Liver (tissue), 8 donors: ENCODE measurements at regions not wholly inside any gene's neighbourhood (a gene's known extent, or its start where the extent isn't known, plus 50 kb on each side); places are given as distances from the start of the nearest gene placed in this dataset.
"Not testable (repeated sequence)": the region's sequence is repeated elsewhere in the genome, so short reads cannot be mapped to it uniquely, and the experiment has no call there.

Experiments used
- DNase-seq: peaks from one replicate; pipeline ENCODE4 v3.0.0-alpha.2; 2017; ENCODE audit warnings: low spot score
- H3K27ac ChIP-seq, 2 donors: one replicate each; pipeline ENCODE4 v1.7.0; 2013; ENCODE audit warnings: inconsistent platforms in 2 of 2, low read length in 2 of 2, control low read depth in 1 of 2, low read depth in 1 of 2, mild to moderate bottlenecking in 1 of 2
- H3K27me3 ChIP-seq, 4 donors: one replicate each; pipeline versions ENCODE4 v1.6.1 to v1.7.0; 2013; ENCODE audit warnings: low read length in 3 of 4, inconsistent platforms in 1 of 4, mild to moderate bottlenecking in 1 of 4, moderate library complexity in 1 of 4; ENCODE audit not compliant: control insufficient read depth in 4 of 4, insufficient read depth in 4 of 4
- H3K36me3 ChIP-seq, 4 donors: one replicate each; pipeline versions ENCODE4 v1.6.1 to v1.7.0; 2013; ENCODE audit warnings: low read length in 3 of 4, mild to moderate bottlenecking in 3 of 4, low read depth in 1 of 4, moderate library complexity in 1 of 4; ENCODE audit not compliant: control insufficient read depth in 4 of 4, insufficient read depth in 3 of 4
- H3K4me1 ChIP-seq, 4 donors: one replicate each; pipeline versions ENCODE4 v1.6.1 to v1.7.0; 2013; ENCODE audit warnings: low read length in 3 of 4, mild to moderate bottlenecking in 3 of 4, moderate library complexity in 1 of 4; ENCODE audit not compliant: control insufficient read depth in 4 of 4, insufficient read depth in 4 of 4
- H3K4me3 ChIP-seq, 3 donors: one replicate each; pipeline versions ENCODE4 v1.6.1 to v1.7.0; 2013; ENCODE audit warnings: low read length in 3 of 3, control low read depth in 1 of 3, low read depth in 1 of 3, mild to moderate bottlenecking in 1 of 3
- H3K9ac ChIP-seq, 2 donors: one replicate each; pipeline ENCODE4 v1.7.0; 2013; ENCODE audit warnings: low read length in 2 of 2, mild to moderate bottlenecking in 2 of 2, moderate library complexity in 2 of 2, control low read depth in 1 of 2, low read depth in 1 of 2
- H3K9me3 ChIP-seq, 4 donors: one replicate each; pipeline versions ENCODE4 v1.6.1 to v1.7.0; 2013; ENCODE audit warnings: low read length in 3 of 4; ENCODE audit not compliant: control insufficient read depth in 4 of 4
- EGR1 ChIP-seq, 2 donors: IDR thresholded peaks; 2 replicates each; pipeline ENCODE4 v1.6.1; 2016 to 2018; ENCODE audit warnings: antibody characterized with exemption in 2 of 2, low read depth in 2 of 2
- FOXA1 ChIP-seq: IDR thresholded peaks from 2 replicates; pipeline ENCODE4 v1.6.1; 2016; ENCODE audit warnings: antibody characterized with exemption
- FOXA2 ChIP-seq: IDR thresholded peaks from 2 replicates; pipeline ENCODE4 v1.6.1; 2016; ENCODE audit warnings: antibody characterized with exemption
- GABPA ChIP-seq, 2 donors: IDR thresholded peaks in 1 of 2; conservative IDR thresholded peaks in 1 of 2; 2 replicates each; pipeline ENCODE4 v1.6.1; 2016; ENCODE audit warnings: antibody characterized with exemption in 2 of 2, mild to moderate bottlenecking in 1 of 2, moderate library complexity in 1 of 2
- HNF4A ChIP-seq, 2 donors: conservative IDR thresholded peaks; 2 replicates each; pipeline ENCODE4 v1.6.1; 2016; ENCODE audit warnings: antibody characterized with exemption in 2 of 2, mild to moderate bottlenecking in 2 of 2
- HNF4G ChIP-seq: IDR thresholded peaks from 2 replicates; pipeline ENCODE4 v1.6.1; 2016; ENCODE audit warnings: antibody characterized with exemption
- JUND ChIP-seq, 2 donors: IDR thresholded peaks; 2 replicates each; pipeline ENCODE4 v1.6.1; 2016; ENCODE audit warnings: antibody characterized with exemption in 2 of 2
- SP1 ChIP-seq: IDR thresholded peaks from 2 replicates; pipeline ENCODE4 v1.6.1; 2018; ENCODE audit warnings: antibody characterized with exemption, mild to moderate bottlenecking
- TAF1 ChIP-seq: conservative IDR thresholded peaks from 2 replicates; pipeline ENCODE4 v1.6.1; 2016; ENCODE audit warnings: antibody characterized with exemption, mild to moderate bottlenecking
- YY1 ChIP-seq: IDR thresholded peaks from 2 replicates; pipeline ENCODE4 v1.6.1; 2016; ENCODE audit warnings: antibody characterized with exemption, mild to moderate bottlenecking
- WGBS: extraction: QIAGEN DNeasy Blood & Tissue Kit; methylation state at CpG from one replicate; pipeline ENCODE4 v1.1.7; 2013; 5-methylcytosine and 5-hydroxymethylcytosine counted together
- TF ChIP-seq, protein P1 (sequence below): IDR thresholded peaks from 2 replicates; pipeline ENCODE4 v1.6.1; 2016; ENCODE audit warnings: antibody characterized with exemption, mild to moderate bottlenecking
- TF ChIP-seq, protein P2 (sequence below): IDR thresholded peaks from 2 replicates; pipeline ENCODE4 v1.6.1; 2016; ENCODE audit warnings: antibody characterized with exemption
- TF ChIP-seq, protein P3 (sequence below): fragments of 150-350 bp; IDR thresholded peaks from 2 replicates; pipeline ENCODE4 v1.5.1; 2017; ENCODE audit warnings: improper control_type of control experiment, low read depth, low read length; ENCODE audit not compliant: missing input control
- donor health status: healthy.
- donor health status: healthy.
- donor health status: healthy.
- donor health status: healthy.
- donor health status: healthy.

DNA sequence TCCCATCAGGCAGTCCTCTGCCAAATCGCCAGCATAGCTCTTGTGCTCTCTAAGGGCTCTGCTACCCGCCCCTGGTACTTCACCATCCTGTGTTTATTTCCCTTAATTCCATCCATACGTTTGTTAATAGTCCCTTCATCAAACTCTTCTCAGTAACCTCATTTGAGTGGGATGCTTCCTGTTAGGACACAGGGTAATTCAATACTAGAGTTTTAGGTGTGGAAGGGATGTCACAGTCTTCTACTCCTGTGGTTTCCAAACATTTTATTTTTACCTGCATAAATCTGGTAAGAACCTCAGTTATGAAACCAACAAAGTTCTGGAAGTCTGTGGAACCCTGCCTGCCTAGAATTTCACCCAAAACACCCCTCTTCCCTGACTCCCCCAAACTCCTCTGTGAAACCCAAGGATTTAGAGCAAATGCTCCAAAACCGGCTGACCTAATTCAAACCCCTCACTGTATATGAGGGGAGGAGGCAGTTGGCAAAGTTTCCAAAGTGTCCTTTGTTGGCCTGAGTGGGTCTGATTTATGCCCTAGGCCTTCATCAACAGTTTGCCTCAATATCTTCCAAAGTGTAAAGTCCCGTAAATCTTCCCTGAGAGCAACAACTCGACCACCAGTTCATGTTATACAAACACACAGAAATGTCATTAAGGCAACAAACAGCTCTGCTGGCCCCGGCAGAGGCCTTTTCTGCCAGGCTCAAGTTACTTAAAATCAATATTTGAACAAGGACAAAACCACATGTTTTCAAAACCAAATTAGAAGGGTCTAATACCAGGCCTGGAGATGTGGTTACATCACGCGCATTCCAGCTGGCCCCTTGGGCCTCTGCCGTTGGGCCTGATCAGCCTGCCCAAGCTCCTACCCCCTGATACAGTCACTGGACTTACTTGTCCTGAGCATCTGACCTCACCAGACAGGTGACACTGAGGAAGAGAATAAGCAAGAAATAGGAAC, 82.4 kb upstream of the FGGY start (continued):
- TF ChIP-seq, protein P1, sequence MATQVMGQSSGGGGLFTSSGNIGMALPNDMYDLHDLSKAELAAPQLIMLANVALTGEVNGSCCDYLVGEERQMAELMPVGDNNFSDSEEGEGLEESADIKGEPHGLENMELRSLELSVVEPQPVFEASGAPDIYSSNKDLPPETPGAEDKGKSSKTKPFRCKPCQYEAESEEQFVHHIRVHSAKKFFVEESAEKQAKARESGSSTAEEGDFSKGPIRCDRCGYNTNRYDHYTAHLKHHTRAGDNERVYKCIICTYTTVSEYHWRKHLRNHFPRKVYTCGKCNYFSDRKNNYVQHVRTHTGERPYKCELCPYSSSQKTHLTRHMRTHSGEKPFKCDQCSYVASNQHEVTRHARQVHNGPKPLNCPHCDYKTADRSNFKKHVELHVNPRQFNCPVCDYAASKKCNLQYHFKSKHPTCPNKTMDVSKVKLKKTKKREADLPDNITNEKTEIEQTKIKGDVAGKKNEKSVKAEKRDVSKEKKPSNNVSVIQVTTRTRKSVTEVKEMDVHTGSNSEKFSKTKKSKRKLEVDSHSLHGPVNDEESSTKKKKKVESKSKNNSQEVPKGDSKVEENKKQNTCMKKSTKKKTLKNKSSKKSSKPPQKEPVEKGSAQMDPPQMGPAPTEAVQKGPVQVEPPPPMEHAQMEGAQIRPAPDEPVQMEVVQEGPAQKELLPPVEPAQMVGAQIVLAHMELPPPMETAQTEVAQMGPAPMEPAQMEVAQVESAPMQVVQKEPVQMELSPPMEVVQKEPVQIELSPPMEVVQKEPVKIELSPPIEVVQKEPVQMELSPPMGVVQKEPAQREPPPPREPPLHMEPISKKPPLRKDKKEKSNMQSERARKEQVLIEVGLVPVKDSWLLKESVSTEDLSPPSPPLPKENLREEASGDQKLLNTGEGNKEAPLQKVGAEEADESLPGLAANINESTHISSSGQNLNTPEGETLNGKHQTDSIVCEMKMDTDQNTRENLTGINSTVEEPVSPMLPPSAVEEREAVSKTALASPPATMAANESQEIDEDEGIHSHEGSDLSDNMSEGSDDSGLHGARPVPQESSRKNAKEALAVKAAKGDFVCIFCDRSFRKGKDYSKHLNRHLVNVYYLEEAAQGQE = no peak

DNA sequence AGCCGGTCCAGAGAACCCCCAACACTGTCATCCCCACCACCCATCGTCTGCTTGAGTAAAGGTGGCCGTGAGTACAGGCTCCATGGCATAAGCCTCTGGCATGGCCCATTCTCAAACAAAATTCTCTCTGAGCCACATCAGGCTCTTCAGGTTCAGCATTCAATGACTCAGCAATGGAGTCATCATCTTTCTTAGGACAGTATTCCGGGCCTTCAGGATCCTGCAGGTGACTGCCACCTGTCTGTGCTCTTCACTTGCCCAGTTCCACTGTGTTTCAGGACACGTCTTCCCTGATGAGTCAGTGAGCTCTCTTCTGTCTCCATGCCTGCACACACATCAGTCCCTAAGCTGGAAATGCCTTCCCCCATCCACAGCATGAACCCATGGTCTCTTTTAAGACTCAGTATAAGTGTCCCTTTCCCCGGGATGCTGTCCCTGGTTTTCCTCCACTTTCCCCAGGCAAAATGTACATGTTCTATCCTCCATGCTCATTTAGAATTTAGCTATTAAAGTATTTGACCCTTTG, 81.1 kb upstream of the FGGY start:
- no peak for TF ChIP-seq GABPA (IDR thresholded peaks at IDR 0.05 in 1 of 2, conservative IDR thresholded peaks at IDR 0.05 in 1 of 2)
- TF ChIP-seq FOXA1 = no peak
- no peak for TF ChIP-seq SP1
- TF ChIP-seq, protein P2, sequence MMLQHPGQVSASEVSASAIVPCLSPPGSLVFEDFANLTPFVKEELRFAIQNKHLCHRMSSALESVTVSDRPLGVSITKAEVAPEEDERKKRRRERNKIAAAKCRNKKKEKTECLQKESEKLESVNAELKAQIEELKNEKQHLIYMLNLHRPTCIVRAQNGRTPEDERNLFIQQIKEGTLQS = no peak
- TF ChIP-seq TAF1 = no peak
- TF ChIP-seq JUND (IDR thresholded peaks at IDR 0.05) = no peak
- no peak for TF ChIP-seq FOXA2
- TF ChIP-seq EGR1 (IDR thresholded peaks at IDR 0.05; ENCODE audit: low read depth in 2 of 2) = no peak
- TF ChIP-seq HNF4G = no peak
- TF ChIP-seq, protein P3, sequence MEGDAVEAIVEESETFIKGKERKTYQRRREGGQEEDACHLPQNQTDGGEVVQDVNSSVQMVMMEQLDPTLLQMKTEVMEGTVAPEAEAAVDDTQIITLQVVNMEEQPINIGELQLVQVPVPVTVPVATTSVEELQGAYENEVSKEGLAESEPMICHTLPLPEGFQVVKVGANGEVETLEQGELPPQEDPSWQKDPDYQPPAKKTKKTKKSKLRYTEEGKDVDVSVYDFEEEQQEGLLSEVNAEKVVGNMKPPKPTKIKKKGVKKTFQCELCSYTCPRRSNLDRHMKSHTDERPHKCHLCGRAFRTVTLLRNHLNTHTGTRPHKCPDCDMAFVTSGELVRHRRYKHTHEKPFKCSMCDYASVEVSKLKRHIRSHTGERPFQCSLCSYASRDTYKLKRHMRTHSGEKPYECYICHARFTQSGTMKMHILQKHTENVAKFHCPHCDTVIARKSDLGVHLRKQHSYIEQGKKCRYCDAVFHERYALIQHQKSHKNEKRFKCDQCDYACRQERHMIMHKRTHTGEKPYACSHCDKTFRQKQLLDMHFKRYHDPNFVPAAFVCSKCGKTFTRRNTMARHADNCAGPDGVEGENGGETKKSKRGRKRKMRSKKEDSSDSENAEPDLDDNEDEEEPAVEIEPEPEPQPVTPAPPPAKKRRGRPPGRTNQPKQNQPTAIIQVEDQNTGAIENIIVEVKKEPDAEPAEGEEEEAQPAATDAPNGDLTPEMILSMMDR = no peak
- no peak for TF ChIP-seq YY1
- TF ChIP-seq HNF4A (conservative IDR thresholded peaks at IDR 0.05) = no peak
- peaks cover 5 to 24% (median 13%) of the 10 kb centered on the region in 4 donors for H3K4me1 ChIP-seq
- DNase-seq = no peak
- H3K4me3 ChIP-seq = no peak overlapping the region
- H3K27ac ChIP-seq = no peak overlapping the region
- 97% methylated on average over 6 of the region's 6 CpGs for WGBS
- H3K9ac ChIP-seq = no peak overlapping the region
- no peaks in the 10 kb centered on the region for H3K9me3 ChIP-seq
- no peaks in the 10 kb centered on the region for H3K27me3 ChIP-seq
- no peaks in the 10 kb centered on the region for H3K36me3 ChIP-seq

DNA sequence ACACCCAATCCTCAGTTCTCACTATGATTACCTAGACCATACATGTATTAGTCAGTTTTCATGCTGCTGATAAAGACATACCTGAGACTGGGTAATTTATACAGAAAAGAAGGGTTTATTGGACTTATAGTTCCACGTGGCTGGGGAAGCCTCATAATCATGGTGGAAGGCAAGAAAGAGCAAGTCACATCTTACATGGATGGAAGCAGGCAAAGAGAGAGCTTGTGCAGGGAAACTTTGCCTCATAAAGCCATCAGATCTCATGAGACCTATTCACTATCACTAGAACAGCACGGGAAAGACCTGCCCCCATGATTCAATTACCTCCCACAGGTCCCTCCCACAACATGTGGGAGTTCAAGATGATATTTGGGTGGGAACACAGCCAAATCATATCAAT, 79.5 kb upstream of the FGGY start:
- peaks cover 5 to 24% (median 13%) of the 10 kb centered on the region in 4 donors for H3K4me1 ChIP-seq
- H3K9me3 ChIP-seq, H3K27me3 ChIP-seq, H3K27ac ChIP-seq, H3K36me3 ChIP-seq, H3K9ac ChIP-seq, DNase-seq, H3K4me3 ChIP-seq: not testable (repeated sequence)
- WGBS = 65% methylated on average over 2 of the region's 2 CpGs
